Natural killer cell (primary cell): ENCODE measurements at regions not wholly inside any gene's neighbourhood (a gene's known extent, or its start where the extent isn't known, plus 50 kb on each side); places are given as distances from the start of the nearest gene placed in this dataset.

Experiments
- ATAC-seq, 3 donors: fragments of 150-1000 bp in 2 of 3; fragments of 200-7000 bp in 1 of 3; cut with Tn5 transposase; 1 replicate in 1 of 3; 2 replicates in 2 of 3; pipeline ENCODE4 v1.10.0; 2021; ENCODE audit warnings: mild to moderate bottlenecking in 2 of 3, moderate library complexity in 2 of 3
- DNase-seq, 2 donors: peaks; one replicate each; pipeline versions ENCODE4 v3.0.0 to v3.0.0-alpha.2; 2013 to 2021; ENCODE audit warnings: mixed read lengths in 1 of 2
- H3K27ac ChIP-seq: one replicate; pipeline ENCODE4 v1.5.1; 2013; ENCODE audit warnings: mild to moderate bottlenecking, low read length
- H3K27me3 ChIP-seq: one replicate; pipeline ENCODE4 v1.6.1; 2013; ENCODE audit warnings: low read length; ENCODE audit not compliant: control insufficient read depth, insufficient read depth
- H3K36me3 ChIP-seq: one replicate; pipeline ENCODE4 v1.6.1; 2013; ENCODE audit warnings: low read length; ENCODE audit not compliant: control insufficient read depth, insufficient read depth
- H3K4me1 ChIP-seq: one replicate; pipeline ENCODE4 v1.6.1; 2013; ENCODE audit warnings: low read length; ENCODE audit not compliant: control insufficient read depth, insufficient read depth
- H3K4me3 ChIP-seq: one replicate; pipeline ENCODE4 v1.5.1; 2013; ENCODE audit warnings: low read length
- H3K9me3 ChIP-seq: one replicate; pipeline ENCODE4 v1.6.1; 2013; ENCODE audit warnings: low read length; ENCODE audit not compliant: control insufficient read depth, insufficient read depth
- H3K27ac Mint-ChIP-seq, 2 donors: one replicate each; pipeline ENCODE4 v1.8.0; 2022; ENCODE audit warnings: mild to moderate bottlenecking in 2 of 2, mixed read lengths in 2 of 2, moderate library complexity in 1 of 2
- H3K27me3 Mint-ChIP-seq, 2 donors: one replicate each; pipeline ENCODE4 v1.8.0; 2022; ENCODE audit warnings: low read depth in 2 of 2, mixed read lengths in 2 of 2
- H3K36me3 Mint-ChIP-seq: one replicate; pipeline ENCODE4 v1.8.0; 2022; ENCODE audit warnings: mixed read lengths
- H3K4me1 Mint-ChIP-seq, 2 donors: one replicate each; pipeline ENCODE4 v1.8.0; 2022; ENCODE audit warnings: mixed read lengths in 2 of 2
- H3K4me3 Mint-ChIP-seq: one replicate; pipeline ENCODE4 v1.8.0; 2022; ENCODE audit warnings: mild to moderate bottlenecking, moderate library complexity, mixed read lengths
- H3K9me3 Mint-ChIP-seq, 2 donors: one replicate each; pipeline ENCODE4 v1.8.0; 2022; ENCODE audit warnings: mixed read lengths in 2 of 2
- CTCF ChIP-seq: fragments of 200-600 bp; IDR thresholded peaks from one replicate; pipeline ENCODE4 v1.8.0; 2022; ENCODE audit warnings: antibody characterized with exemption
- WGBS: methylation state at CpG from one replicate; pipeline ENCODE4 v1.1.7; 2013; ENCODE audit warnings: missing lambda C conversion rate; ENCODE audit not compliant: insufficient coverage; 5-methylcytosine and 5-hydroxymethylcytosine counted together
- intact Hi-C: fragments of 100-400 bp; cut with micrococcal nuclease; formaldehyde crosslinking; loops from one replicate; pipeline ENCODE4 v1.14.2; 2022

GRCh38 chr2:58926112-58926511 lies 685.0 kb upstream of the FANCL start:
- Histone ChIP-seq H3K27ac (no peak overlapping the region), H3K4me1 (no peaks in the 10 kb centered on the region), H3K36me3 (no peaks in the 10 kb centered on the region), H3K9me3 (no peaks in the 10 kb centered on the region), H3K27me3 (no peaks in the 10 kb centered on the region), H3K4me3 (no peak overlapping the region)
- WGBS: 89% methylated on average over 5 of the region's 5 CpGs
- no peak for TF ChIP-seq CTCF
- no peak overlapping the region for H3K27ac Mint-ChIP-seq
- H3K9me3 Mint-ChIP-seq: peaks cover 2 to 4% of the 10 kb centered on the region in 2 donors
- DNase-seq (no peak), ATAC-seq (no peak)
- H3K27me3 Mint-ChIP-seq: no peaks in the 10 kb centered on the region
- H3K4me1 Mint-ChIP-seq: no peaks in the 10 kb centered on the region
- H3K36me3 Mint-ChIP-seq: no peaks in the 10 kb centered on the region
- H3K4me3 Mint-ChIP-seq: no peak overlapping the region
- intact Hi-C loops: no loop called here

GRCh38 chr2:58925676-58926081 lies 684.6 kb upstream of the FANCL start:
- no peak for TF ChIP-seq CTCF
- Mint-ChIP-seq H3K4me1 (no peaks in the 10 kb centered on the region), H3K9me3 (peaks cover 2 to 4% of the 10 kb centered on the region in 2 donors), H3K36me3 (no peaks in the 10 kb centered on the region), H3K27me3 (no peaks in the 10 kb centered on the region), H3K4me3 (no peak overlapping the region), H3K27ac (no peak overlapping the region)
- H3K9me3 ChIP-seq: no peaks in the 10 kb centered on the region
- H3K27me3 ChIP-seq: no peaks in the 10 kb centered on the region
- intact Hi-C loops: no loop called here
- 90% methylated on average over 4 of the region's 4 CpGs for WGBS
- H3K27ac ChIP-seq: no peak overlapping the region
- no peaks in the 10 kb centered on the region for H3K36me3 ChIP-seq
- ATAC-seq: no peak
- H3K4me1 ChIP-seq: no peaks in the 10 kb centered on the region
- no peak for DNase-seq
- H3K4me3 ChIP-seq: no peak overlapping the region

- intact Hi-C loops: no loop called here
These were observed 682.7 kb upstream of the FANCL start for GRCh38 chr2:58923869-58924268.

More at GRCh38 chr2:58923869-58924268, 682.7 kb upstream of the FANCL start:
- Mint-ChIP-seq H3K4me3 (no peak overlapping the region), H3K27me3 (no peaks in the 10 kb centered on the region), H3K4me1 (no peaks in the 10 kb centered on the region), H3K27ac (no peak overlapping the region), H3K9me3 (peaks cover 2 to 4% of the 10 kb centered on the region in 2 donors), H3K36me3 (no peaks in the 10 kb centered on the region)
- DNase-seq (no peak), ATAC-seq (no peak)
- H3K9me3 ChIP-seq: no peaks in the 10 kb centered on the region
- H3K27ac ChIP-seq: no peak overlapping the region
- no peak for TF ChIP-seq CTCF
- H3K36me3 ChIP-seq: no peaks in the 10 kb centered on the region
- no peak overlapping the region for H3K4me3 ChIP-seq
- no CpG with 5 or more reads among the region's 1 CpG for WGBS
- no peaks in the 10 kb centered on the region for H3K27me3 ChIP-seq
- H3K4me1 ChIP-seq: no peaks in the 10 kb centered on the region
